Hematopoietic multipotent progenitor cell (in vitro differentiated cells): ENCODE measurements at regions not wholly inside any gene's neighbourhood (a gene's known extent, or its start where the extent isn't known, plus 50 kb on each side); places are given as distances from the start of the nearest gene placed in this dataset.
A peak's percentile ranks its signal among the peaks of the same experiment; 100 is the strongest.

Experiments
- DNase-seq, 3 donors: peaks; one replicate each; pipeline ENCODE4 v3.0.0-alpha.2; 2011 to 2015; ENCODE audit warnings: low read depth in 2 of 3, low spot score in 2 of 3

DNA sequence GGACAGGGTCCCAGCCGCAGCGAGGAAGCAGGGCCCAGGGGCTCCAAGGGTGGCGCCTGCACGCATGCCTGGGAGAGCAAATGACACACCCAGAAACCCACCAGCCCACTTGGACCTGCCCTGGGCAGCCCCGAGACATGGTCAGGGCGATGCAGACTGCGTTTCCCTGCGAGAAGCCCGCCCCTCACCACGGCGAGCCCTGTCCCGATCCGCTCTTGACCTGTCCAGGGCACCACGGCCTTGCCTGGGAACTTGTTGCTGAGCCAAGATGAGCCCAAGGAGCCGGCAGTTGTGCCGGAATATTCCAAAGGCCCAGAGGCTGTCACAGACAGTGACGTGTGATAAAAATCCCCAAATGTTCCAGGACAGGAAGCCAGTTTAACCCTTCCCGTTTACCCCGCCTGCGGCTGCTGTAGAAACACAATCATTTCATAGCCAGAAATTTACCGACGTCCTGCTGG lies 78.1 kb downstream of the SIK1 start:
- DNase-seq: no peak

DNA sequence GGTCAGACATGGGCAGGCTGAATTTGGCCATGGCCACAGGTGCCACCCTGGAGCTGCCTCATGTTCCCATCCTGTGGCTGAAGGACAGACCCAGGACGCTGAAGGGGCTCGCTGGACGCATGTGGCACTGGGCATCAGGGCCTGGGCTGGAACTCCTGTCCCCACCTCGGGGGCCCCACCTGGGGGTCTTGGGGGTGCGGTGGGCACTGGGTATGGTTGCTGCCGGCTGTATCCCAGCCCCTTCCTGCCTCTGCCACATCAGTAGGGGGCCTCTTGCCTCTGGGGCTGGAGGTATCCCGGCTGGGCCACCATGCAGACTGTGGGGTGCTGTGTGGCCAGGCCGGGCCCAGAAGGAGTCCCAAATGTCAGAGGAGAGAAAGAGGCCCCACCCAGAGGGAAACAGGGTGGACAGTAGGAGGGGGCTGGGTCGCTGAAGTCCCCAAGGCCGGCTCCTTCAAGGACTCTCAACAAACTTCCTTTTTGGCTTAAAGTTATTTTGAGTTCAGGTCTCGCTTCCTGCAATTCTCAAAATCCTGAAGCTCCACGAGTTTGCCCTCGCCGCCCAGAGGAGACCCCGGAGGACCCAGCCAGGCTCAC lies 78.7 kb downstream of the SIK1 start:
- no peak for DNase-seq

DNA sequence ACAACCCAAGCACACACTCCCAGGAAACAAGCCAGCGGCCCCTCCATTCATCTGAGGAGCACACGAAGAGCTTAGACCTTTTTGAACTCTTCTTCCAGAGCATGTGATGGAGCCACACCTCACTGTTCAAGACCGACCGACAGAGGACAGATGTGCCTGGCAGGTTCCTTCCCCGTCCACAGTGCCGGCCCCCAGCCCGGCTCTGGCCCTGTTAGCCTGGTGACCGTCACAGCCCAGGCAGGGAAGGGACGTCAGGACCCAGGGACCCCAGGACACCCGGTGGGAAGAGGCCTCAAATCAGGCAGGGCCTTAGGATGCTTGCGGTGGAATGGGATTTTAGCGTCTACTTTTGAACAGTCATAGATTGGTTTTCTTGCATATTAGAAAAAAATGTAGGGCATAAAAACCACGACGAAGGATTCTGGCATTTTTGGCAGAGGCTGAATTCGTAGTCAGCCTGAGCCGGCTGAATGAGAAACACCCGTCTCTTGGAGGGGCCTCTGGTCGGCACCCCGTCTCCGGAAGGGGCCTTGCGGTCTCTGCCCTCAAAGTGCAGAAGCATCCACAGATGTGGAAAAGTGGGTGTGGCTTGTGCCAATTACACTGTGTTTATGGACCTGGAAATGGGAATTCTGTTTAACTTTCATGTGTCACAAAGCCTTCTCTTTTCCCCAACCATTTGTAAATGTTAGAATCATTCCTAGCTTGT lies 79.3 kb downstream of the SIK1 start:
- DNase-seq: no peak

GRCh38 chr21:43346551-43346950 lies 80.4 kb downstream of the SIK1 start:
- no peak for DNase-seq

GRCh38 chr21:43345746-43346409 lies 81.1 kb downstream of the SIK1 start:
- peak in 2 of 3 donors; percentile 51 to 60 for DNase-seq

GRCh38 chr21:43345046-43345745 lies 81.7 kb downstream of the SIK1 start:
- DNase-seq: no peak

DNA sequence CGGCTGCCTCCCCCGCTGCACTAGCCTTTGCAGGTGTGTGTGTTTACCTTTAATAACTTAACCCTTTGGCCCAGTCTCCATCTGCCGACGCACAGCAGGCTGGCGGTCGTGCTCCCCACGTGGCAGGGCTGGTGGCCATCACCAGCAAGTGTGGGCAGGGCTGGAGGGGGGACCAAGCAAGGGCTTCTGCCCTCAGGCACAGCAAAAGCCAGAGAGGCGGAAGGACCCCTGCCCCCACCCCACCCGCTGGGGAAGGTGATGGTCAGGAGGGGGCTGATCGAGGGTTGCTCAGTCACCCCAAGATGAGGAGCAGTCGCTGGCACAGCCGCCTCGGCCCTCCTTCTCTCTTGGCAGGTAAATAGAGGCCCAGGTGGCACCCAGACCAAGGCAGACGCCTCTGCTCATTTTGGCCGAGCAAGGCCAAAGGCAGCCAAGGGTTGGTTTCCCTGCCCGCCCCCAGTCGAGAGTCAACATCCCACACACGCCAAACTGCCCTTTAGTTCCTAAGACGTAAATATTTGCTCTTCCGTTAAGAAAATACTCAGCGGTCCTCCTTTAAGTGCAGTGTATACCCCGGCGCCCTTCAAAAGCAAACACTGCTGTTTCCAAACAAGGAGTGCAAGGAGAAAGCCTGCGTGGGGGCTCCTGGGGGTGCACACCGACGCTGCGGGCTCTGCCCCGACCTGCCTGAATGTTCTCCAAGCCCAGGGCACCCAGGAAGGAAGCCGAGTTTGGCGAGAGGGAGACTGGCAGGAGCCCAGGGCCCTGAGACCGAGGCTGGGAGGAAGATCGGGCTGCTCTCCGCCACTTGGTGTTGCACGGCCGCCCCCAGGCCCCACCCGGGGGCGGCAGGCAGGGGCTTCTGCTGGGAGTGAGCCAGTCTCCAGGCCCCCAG lies 82.7 kb downstream of the SIK1 start:
- DNase-seq: no peak

DNA sequence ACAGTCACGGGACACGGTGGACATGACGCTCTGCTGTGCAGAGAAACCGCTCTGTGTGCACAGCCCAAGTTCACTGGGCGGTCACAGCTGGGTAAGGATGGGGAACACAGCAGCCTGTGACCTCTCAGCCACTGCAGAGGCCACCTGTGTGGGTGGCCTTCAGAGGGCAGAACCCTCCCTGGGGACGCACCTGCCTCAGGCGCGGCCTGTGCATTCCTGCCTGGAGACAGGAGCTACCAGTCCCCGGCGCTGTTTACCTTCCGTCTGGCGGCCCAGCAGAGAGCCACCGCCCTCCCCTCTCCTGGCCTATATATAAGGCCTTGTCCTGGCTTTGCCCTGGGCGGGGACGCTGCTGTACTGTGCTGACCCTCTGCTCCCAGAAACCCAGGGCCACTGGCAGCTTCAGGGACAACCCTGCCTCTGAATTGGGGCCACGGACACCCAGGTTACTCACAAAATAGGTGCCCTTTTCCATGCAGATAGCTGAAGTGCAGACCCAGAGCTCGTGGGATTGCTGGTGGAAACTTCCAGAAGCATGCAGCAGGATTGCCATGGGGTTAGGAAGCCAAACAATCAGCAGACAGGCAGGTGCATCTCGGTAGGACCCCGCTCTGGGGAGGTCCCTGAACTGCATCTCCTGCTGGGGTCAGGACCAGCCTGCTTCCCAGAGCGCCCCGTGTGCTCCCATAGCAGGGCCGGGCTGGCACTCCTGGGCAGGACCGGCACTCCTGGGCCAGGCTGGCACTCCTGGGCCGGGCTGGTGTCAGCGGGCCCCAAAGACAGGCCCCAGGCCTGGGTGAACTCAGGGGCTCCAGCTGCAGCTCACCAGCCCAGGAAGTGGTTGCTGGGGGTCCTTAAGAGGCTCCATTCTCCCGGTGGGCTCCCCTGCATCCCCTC lies 83.6 kb downstream of the SIK1 start:
- DNase-seq: no peak

DNA sequence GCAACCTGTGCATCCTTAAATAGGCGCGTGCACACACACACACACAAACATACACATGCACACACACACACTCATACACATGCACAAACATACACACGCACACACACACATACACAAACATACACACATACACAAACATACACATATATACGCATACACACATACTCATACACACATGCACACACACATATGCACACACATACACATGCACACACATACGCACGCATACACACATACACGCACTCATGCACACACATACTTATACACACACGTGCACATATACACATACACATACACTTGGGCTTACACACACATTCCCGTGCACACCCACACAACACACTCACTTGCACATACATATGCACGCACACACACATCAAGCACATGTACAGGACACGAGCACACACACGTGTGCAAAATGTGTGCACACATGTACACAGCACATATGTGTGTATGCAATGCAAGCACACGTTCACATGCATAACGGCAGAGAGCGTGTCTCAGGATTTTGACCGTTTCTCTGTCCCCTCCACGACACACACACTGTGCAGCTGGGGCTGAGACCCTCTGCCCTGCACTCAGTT lies 84.5 kb downstream of the SIK1 start:
- DNase-seq: no peak

- DNase-seq: no peak
Measured at GRCh38 chr21:43341378-43342161, 85.4 kb downstream of the SIK1 start.

DNA sequence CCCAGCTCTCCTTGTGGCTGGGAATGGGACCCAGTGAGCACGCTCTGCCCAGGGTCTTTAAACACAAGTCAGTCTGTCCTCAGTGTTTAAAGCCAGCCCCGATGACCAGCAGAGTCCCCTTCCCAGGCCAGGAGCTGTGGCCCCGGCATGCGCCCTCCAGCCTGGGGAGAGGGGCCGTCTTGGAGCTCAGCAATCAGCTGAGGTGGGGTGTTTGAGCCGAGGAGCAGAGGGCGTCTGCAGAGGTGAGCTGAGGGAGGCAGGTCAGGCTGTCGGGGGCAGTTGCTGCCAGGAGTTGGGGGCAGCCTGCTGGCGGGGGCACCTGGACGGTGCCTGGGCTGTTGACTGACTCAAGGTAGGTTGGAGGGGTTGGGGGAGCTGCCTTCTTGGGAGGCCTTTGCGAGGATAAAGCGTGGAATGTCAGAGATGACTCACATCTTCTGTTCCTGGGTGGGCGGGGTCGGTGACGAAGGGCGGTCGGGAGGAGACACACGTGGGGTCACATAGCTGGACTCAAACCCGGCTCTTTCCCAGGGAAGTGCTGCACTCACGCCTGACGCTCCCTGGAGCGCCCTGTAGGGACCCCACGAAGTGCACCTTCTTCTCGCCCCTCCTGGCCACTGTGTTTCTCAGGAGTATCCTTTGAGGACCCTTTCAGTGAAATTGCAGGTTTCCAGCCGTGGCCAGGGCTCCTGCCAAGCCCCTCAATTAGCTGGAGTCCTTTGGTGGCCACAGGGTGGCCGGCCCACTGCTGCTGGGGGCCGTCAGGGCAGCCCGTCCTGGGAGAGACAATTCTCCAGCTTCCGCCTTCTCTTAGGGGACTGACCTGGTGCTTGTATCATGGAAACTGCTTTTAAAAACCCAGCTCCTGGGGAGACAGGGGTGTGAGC lies 86.2 kb downstream of the SIK1 start:
- no peak for DNase-seq

DNA sequence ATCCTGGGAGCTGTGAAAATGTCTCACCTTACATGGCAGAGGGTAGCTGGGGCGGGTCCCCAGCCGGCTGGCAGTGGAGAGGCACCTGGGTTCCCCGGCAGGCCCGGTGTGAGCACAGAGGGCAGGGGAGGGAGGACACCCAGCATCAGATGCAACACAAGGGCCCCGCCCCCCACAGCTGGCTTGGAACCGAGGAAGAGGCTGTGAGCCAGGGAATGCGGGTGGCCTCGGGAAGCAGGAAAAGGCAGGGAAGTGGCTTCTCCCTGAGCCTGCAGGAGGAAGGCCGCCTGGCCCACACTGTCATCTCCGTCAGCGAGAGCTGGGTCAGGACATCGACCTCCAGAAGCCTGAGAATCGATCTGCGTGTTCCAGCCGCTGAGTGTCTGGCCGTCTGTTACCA lies 87.3 kb downstream of the SIK1 start:
- no peak for DNase-seq

GRCh38 chr21:43338951-43339350 lies 88.0 kb downstream of the SIK1 start:
- DNase-seq: peak in 2 of 3 donors; percentile 38 to 53

DNA sequence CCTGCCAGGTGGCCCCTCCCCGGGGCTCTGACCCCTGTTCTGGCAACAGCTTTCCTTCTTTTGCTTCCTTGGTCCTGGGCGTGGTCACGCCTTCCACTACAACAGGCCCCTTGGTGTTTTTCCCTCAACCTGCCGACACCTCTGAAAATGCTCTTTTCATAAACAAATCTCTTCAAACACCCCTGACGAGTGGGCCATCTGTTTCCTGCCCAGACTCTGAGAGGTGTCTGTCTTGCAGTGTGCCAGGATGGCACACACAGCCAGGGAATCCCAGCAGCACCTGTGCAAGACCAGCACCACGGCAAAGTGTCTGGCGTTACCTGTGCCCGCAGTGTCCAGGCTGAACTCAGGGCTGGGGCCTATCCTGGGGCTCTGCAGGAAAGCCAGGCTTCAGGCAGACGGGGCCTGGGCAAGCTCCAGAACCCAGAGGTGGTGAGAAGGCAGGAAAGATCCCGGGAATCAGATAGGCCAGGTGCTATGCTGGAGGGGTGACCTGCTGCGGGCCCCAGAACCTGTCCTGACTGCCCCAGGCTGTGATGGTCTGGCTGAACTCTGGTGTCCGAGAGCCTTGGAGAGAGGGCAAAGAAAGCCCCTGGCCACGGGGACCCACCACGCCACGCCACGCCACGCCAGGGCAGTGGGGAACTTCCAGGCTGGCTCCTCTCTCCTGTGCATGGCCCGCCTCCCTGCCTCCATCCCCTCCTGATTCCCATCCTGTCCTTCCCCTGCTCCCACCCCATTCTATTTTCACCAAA lies 88.9 kb downstream of the SIK1 start:
- peak in 1 of 3 donors; percentile 21 for DNase-seq

GRCh38 chr21:43335119-43335518 lies 91.8 kb downstream of the SIK1 start:
- DNase-seq: no peak

DNA sequence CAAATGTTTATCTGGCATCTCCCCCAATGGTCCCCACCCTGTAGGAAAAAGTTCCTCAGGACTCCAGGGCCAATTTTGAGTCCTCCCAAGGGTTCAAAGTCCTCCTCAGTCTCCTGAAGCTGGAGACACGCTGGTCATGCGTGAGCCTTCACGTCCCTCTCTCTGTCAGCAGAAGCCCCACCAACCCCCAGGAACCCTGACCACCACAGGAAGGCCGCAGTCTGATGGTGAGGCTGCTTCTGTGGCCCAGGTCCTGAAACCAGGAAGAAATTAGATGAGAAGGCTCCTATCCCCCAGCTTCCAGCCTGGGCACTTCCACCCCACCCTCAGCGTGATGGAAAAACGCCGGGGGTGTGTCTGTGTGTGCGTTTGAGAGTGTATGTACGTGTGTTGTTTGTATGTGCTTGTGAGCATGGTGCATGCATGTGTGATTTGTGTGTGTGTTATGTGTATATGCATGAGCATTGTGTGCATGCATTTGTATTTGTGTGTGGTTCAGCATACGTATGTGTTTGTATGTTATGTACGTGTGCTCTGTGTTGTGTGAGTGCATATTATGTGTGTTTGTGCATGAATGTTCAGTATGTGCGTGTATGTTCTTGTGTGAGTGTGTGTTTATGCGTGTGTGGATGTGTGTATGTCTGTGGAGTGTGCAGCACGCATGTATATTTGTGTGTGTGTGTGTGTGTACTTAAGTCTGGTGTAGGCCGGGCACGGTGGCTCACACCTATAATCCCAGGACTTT lies 92.5 kb downstream of the SIK1 start:
- no peak for DNase-seq
